ENCODE measurements at regions not wholly inside any gene's neighbourhood (a gene's known extent, or its start where the extent isn't known, plus 50 kb on each side); places are given as distances from the start of the nearest gene placed in this dataset.
"Not testable (repeated sequence)": the region's sequence is repeated elsewhere in the genome, so short reads cannot be mapped to it uniquely, and the experiment has no call there.

DNA sequence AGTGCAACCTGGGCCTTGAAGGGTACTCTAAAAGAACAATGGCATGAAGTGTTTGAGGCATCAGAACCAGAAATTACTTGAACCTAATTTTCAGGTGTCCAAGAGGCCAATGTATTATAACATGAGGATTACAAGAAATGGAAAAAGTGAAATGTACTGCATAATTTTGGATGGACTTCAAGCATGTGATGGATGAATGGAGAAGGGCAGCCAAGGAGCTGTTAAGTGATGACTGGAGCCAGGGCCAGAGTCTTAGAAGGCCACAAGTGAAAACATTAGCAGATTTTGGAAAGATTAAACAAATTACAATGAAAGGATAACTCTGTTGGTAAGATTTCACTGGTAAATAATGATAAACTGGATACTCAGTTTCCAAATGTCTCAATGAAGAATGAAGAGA is 738.2 kb downstream of the CD109 start:
- Histone ChIP-seq H3K27me3 (ENCODE audit: control insufficient read depth in 2 of 2, insufficient read depth in 2 of 2, low read length in 2 of 2) (no peaks in the 10 kb centered on the region), H3K9me3 (ENCODE audit: control insufficient read depth in 2 of 2, low read length in 2 of 2) (no peaks in the 10 kb centered on the region), H3K4me1 (ENCODE audit: control insufficient read depth in 2 of 2, insufficient read depth in 2 of 2, low read length in 2 of 2) (no peaks in the 10 kb centered on the region), H3K36me3 (ENCODE audit: control insufficient read depth in 2 of 2, insufficient read depth in 2 of 2, low read length in 2 of 2) (no peaks in the 10 kb centered on the region), H3K4me3 (ENCODE audit: low read length in 2 of 2) (no peak overlapping the region), H3K27ac (ENCODE audit: low read depth in 2 of 2, low read length in 2 of 2) (no peak overlapping the region), H3K9ac (ENCODE audit: low read depth in 1 of 2, low read length in 2 of 2) (no peak overlapping the region)

DNA sequence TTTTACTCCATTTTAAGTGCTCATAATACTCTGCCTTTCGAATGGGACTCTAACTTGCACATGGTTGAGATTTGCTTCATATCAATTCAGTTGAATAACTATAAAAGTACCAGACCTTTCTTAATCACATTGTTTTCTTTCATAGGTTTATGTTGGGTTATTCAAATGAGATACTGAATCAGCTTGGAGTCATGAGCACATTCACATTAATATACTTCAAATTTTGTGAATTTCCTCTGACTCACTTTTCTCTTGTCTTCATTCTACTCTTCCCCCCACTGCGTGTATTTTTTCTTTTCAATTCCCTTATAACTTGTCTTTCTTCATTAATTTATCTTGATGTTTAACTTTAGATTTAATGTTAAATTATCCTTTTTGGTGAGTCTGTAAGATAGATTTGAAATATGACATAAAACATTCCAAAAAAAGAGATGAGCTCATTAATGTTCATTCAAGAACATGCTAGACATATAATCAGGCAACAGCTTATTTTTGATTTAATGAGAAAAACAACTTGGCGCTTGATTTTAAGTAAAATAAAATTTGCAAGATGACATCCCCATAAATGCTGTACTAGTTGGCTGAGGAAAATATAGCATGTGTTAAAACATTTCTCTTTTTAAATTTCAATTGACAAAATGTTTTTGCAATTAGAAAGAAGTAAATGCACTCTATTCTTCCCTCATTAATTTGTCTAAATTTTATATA is 736.0 kb downstream of the CD109 start:
- Histone ChIP-seq H3K36me3 (ENCODE audit: control insufficient read depth in 2 of 2, insufficient read depth in 2 of 2, low read length in 2 of 2) (no peaks in the 10 kb centered on the region), H3K9me3 (ENCODE audit: control insufficient read depth in 2 of 2, low read length in 2 of 2) (no peaks in the 10 kb centered on the region), H3K27me3 (ENCODE audit: control insufficient read depth in 2 of 2, insufficient read depth in 2 of 2, low read length in 2 of 2) (no peaks in the 10 kb centered on the region), H3K9ac (ENCODE audit: low read depth in 1 of 2, low read length in 2 of 2) (no peak overlapping the region), H3K27ac (ENCODE audit: low read depth in 2 of 2, low read length in 2 of 2) (no peak overlapping the region), H3K4me1 (ENCODE audit: control insufficient read depth in 2 of 2, insufficient read depth in 2 of 2, low read length in 2 of 2) (no peaks in the 10 kb centered on the region), H3K4me3 (ENCODE audit: low read length in 2 of 2) (no peak overlapping the region)

DNA sequence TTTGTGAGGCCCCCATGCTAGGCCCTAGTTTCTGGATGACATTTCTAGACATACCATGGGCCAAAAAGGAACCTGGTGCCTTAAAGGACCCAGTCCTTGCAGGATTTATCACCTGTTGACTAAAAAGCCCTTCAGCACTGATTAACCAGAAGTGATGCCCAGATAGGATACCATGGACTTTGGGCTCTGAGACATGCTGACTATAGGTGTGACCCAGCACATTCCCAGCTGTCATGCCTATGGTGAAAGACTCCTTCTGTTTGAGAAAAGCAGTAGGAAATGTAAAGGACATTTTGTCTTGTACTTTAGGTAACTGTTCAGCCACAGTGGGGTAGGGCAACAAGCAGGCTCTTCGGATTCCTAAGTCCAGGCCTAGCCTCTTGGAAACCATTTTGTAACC is 724.2 kb downstream of the CD109 start:
- no peak overlapping the region for H3K27ac ChIP-seq (ENCODE audit: low read depth in 2 of 2, low read length in 2 of 2)
- no peak overlapping the region for H3K9ac ChIP-seq (ENCODE audit: low read depth in 1 of 2, low read length in 2 of 2)
- no peaks in the 10 kb centered on the region for H3K4me1 ChIP-seq (ENCODE audit: control insufficient read depth in 2 of 2, insufficient read depth in 2 of 2, low read length in 2 of 2)
- no peaks in the 10 kb centered on the region for H3K36me3 ChIP-seq (ENCODE audit: control insufficient read depth in 2 of 2, insufficient read depth in 2 of 2, low read length in 2 of 2)
- no peaks in the 10 kb centered on the region for H3K27me3 ChIP-seq (ENCODE audit: control insufficient read depth in 2 of 2, insufficient read depth in 2 of 2, low read length in 2 of 2)
- no peaks in the 10 kb centered on the region for H3K9me3 ChIP-seq (ENCODE audit: control insufficient read depth in 2 of 2, low read length in 2 of 2)
- no peak overlapping the region for H3K4me3 ChIP-seq (ENCODE audit: low read length in 2 of 2)

DNA sequence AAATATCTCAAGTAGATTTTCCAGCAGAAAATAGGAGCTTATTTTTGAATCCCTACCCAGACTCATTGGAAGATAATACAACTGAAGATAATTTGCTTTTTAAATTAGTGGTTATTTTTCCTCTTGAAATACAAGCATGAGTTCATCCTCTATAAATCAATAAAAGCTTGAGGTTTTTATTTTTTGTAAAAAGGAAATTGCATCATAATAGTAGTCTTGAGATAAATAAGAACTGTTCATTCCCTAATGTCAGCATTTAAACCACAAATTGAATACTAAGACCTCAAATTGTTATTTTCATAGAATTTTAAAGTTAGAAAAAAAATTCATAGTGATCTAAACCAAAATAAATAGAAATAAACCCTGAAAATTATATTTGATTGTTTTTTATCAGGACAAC is 719.1 kb downstream of the CD109 start:
- Histone ChIP-seq H3K4me1 (ENCODE audit: control insufficient read depth in 2 of 2, insufficient read depth in 2 of 2, low read length in 2 of 2) (no peaks in the 10 kb centered on the region), H3K4me3 (ENCODE audit: low read length in 2 of 2) (no peak overlapping the region), H3K9me3 (ENCODE audit: control insufficient read depth in 2 of 2, low read length in 2 of 2) (no peaks in the 10 kb centered on the region), H3K36me3 (ENCODE audit: control insufficient read depth in 2 of 2, insufficient read depth in 2 of 2, low read length in 2 of 2) (no peaks in the 10 kb centered on the region), H3K27me3 (ENCODE audit: control insufficient read depth in 2 of 2, insufficient read depth in 2 of 2, low read length in 2 of 2) (no peaks in the 10 kb centered on the region), H3K9ac (ENCODE audit: low read depth in 1 of 2, low read length in 2 of 2) (no peak overlapping the region), H3K27ac (ENCODE audit: low read depth in 2 of 2, low read length in 2 of 2) (no peak overlapping the region)

DNA sequence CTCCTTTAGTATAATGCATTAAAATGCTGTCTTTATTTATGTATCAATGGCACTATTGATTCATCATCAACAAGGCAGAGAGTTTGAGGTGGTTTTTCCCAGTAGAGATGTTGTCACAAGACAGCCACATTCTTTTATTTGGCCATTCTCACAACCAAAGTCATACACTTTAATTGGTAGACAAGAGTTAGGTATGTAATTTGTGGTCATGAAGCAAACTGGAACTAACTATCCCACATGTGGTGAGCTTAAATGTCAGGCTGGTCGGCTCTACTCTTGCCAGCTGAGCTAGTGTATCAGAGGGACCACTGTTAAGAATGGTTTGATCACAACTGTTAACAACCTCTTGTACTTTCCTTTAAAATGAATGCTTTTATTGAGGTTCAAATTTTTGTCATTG is 714.6 kb downstream of the CD109 start:
- no peak overlapping the region for H3K4me3 ChIP-seq (ENCODE audit: low read length in 2 of 2)
- H3K9me3 ChIP-seq (ENCODE audit: control insufficient read depth in 2 of 2, low read length in 2 of 2), result no peaks in the 10 kb centered on the region
- no peak overlapping the region for H3K27ac ChIP-seq (ENCODE audit: low read depth in 2 of 2, low read length in 2 of 2)
- no peaks in the 10 kb centered on the region for H3K4me1 ChIP-seq (ENCODE audit: control insufficient read depth in 2 of 2, insufficient read depth in 2 of 2, low read length in 2 of 2)
- no peak overlapping the region for H3K9ac ChIP-seq (ENCODE audit: low read depth in 1 of 2, low read length in 2 of 2)
- H3K27me3 ChIP-seq (ENCODE audit: control insufficient read depth in 2 of 2, insufficient read depth in 2 of 2, low read length in 2 of 2), result no peaks in the 10 kb centered on the region
- no peaks in the 10 kb centered on the region for H3K36me3 ChIP-seq (ENCODE audit: control insufficient read depth in 2 of 2, insufficient read depth in 2 of 2, low read length in 2 of 2)

DNA sequence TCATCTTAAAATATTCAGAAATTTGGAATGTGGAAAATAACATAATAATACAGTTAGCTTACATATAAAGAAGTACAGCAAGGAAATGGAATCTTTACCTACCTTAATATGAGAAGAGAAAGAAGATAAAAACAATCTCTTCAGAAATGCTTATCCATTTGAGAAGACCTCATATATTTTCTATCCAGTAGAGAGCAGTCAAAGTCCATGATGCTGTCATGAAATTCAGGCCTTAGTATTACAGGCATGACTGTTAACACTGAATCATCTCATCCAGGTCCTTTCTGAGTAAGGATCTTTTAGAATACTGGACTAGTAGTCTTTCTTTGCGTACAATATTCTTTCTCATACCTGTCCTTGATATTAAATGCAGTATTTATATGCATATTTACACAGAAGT is 713.4 kb downstream of the CD109 start:
- H3K27ac ChIP-seq (ENCODE audit: low read depth in 2 of 2, low read length in 2 of 2), result no peak overlapping the region
- no peaks in the 10 kb centered on the region for H3K36me3 ChIP-seq (ENCODE audit: control insufficient read depth in 2 of 2, insufficient read depth in 2 of 2, low read length in 2 of 2)
- H3K4me1 ChIP-seq (ENCODE audit: control insufficient read depth in 2 of 2, insufficient read depth in 2 of 2, low read length in 2 of 2), result no peaks in the 10 kb centered on the region
- no peak overlapping the region for H3K4me3 ChIP-seq (ENCODE audit: low read length in 2 of 2)
- H3K9me3 ChIP-seq (ENCODE audit: control insufficient read depth in 2 of 2, low read length in 2 of 2), result no peaks in the 10 kb centered on the region
- no peaks in the 10 kb centered on the region for H3K27me3 ChIP-seq (ENCODE audit: control insufficient read depth in 2 of 2, insufficient read depth in 2 of 2, low read length in 2 of 2)
- no peak overlapping the region for H3K9ac ChIP-seq (ENCODE audit: low read depth in 1 of 2, low read length in 2 of 2)

DNA sequence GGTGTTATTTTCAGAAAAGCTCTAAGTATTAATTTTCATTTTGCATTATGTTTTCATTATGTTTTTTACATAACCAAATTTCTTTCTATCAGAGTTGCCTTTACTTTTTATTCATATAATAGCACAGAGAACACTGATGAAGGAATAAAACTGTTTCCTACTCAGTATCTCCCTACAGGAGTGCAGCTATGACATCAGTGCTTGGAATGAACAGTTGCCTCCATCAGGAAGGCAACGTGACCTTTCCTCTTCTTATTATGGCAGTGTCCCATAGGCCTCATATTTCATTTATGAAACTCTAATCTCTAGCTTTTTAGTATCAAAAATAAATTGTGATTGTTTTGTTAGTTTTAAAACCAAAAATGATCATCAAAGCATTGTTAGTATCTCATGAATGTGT is 712.8 kb downstream of the CD109 start:
- no peaks in the 10 kb centered on the region for H3K27me3 ChIP-seq (ENCODE audit: control insufficient read depth in 2 of 2, insufficient read depth in 2 of 2, low read length in 2 of 2)
- H3K27ac ChIP-seq (ENCODE audit: low read depth in 2 of 2, low read length in 2 of 2), result no peak overlapping the region
- H3K4me3 ChIP-seq (ENCODE audit: low read length in 2 of 2), result no peak overlapping the region
- H3K9me3 ChIP-seq (ENCODE audit: control insufficient read depth in 2 of 2, low read length in 2 of 2), result no peaks in the 10 kb centered on the region
- H3K9ac ChIP-seq (ENCODE audit: low read depth in 1 of 2, low read length in 2 of 2), result no peak overlapping the region
- H3K4me1 ChIP-seq (ENCODE audit: control insufficient read depth in 2 of 2, insufficient read depth in 2 of 2, low read length in 2 of 2), result no peaks in the 10 kb centered on the region
- H3K36me3 ChIP-seq (ENCODE audit: control insufficient read depth in 2 of 2, insufficient read depth in 2 of 2, low read length in 2 of 2), result no peaks in the 10 kb centered on the region

DNA sequence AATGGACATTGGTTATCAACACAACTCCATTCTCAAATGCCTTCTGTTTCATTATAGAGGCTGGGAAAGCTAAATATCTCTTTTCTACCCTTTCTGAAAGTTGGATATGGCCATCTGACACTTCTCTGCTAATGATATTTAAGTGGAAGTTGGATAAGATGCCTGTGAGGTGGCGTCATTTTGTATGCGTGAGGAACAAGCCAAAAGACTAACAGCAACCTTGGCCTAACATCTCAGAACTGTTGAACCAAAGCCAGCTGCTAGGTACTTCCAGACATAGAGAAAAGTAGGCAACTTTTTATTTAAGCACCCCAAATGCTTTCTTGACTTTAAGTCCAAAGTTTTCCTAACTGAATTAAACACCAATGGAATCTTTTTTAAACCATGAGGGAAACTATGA is 708.4 kb downstream of the CD109 start:
- no peaks in the 10 kb centered on the region for H3K4me1 ChIP-seq (ENCODE audit: control insufficient read depth in 2 of 2, insufficient read depth in 2 of 2, low read length in 2 of 2)
- H3K9ac ChIP-seq (ENCODE audit: low read depth in 1 of 2, low read length in 2 of 2), result no peak overlapping the region
- H3K27me3 ChIP-seq (ENCODE audit: control insufficient read depth in 2 of 2, insufficient read depth in 2 of 2, low read length in 2 of 2), result no peaks in the 10 kb centered on the region
- no peaks in the 10 kb centered on the region for H3K36me3 ChIP-seq (ENCODE audit: control insufficient read depth in 2 of 2, insufficient read depth in 2 of 2, low read length in 2 of 2)
- H3K9me3 ChIP-seq (ENCODE audit: control insufficient read depth in 2 of 2, low read length in 2 of 2), result no peaks in the 10 kb centered on the region
- H3K27ac ChIP-seq (ENCODE audit: low read depth in 2 of 2, low read length in 2 of 2), result no peak overlapping the region
- H3K4me3 ChIP-seq (ENCODE audit: low read length in 2 of 2), result no peak overlapping the region

DNA sequence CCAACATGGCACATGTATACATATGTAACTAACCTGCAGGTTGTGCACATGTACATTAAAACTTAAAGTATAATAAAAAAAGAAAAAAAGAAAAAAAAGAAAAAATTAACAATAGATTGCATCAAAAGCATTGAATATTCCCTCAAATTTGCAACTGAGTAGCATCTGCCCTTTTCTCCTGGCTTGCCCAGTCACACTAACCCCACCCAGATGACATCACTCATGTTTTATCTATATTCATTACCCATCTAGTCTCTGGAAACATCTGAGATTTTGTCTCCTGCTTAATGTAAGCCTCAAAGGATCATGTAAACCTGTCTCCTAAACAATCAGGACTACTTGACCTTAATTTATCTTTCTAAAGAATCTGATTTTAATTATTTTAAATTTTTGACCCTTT is 706.8 kb downstream of the CD109 start:
- no peak overlapping the region for H3K27ac ChIP-seq (ENCODE audit: low read depth in 2 of 2, low read length in 2 of 2)
- no peaks in the 10 kb centered on the region for H3K9me3 ChIP-seq (ENCODE audit: control insufficient read depth in 2 of 2, low read length in 2 of 2)
- no peaks in the 10 kb centered on the region for H3K4me1 ChIP-seq (ENCODE audit: control insufficient read depth in 2 of 2, insufficient read depth in 2 of 2, low read length in 2 of 2)
- H3K36me3 ChIP-seq (ENCODE audit: control insufficient read depth in 2 of 2, insufficient read depth in 2 of 2, low read length in 2 of 2), result no peaks in the 10 kb centered on the region
- no peaks in the 10 kb centered on the region for H3K27me3 ChIP-seq (ENCODE audit: control insufficient read depth in 2 of 2, insufficient read depth in 2 of 2, low read length in 2 of 2)
- H3K4me3 ChIP-seq (ENCODE audit: low read length in 2 of 2), result no peak overlapping the region
- no peak overlapping the region for H3K9ac ChIP-seq (ENCODE audit: low read depth in 1 of 2, low read length in 2 of 2)

DNA sequence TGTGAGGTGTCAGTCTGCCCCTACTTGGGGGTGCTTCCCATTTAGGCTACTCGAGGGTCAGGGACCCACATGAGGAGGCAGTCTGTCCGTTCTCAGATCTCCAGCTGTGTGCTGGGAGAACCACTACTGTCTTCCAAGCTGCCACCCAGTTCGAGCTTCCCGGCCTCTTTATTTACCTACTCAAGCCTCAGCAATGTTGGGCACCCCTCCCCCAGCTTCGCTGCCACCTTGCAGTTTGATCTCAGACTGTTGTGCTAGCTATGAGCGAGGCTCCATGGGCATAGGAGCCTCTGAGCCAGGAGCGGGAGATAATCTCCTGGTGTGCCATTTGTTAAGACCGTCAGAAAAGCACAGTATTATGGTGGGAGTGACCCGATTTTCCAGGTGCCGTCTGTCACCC is 682.4 kb downstream of the CD109 start:
- not testable (repeated sequence) for H3K9me3 ChIP-seq (ENCODE audit: control insufficient read depth in 2 of 2, low read length in 2 of 2); H3K4me3 ChIP-seq (ENCODE audit: low read length in 2 of 2); H3K27me3 ChIP-seq (ENCODE audit: control insufficient read depth in 2 of 2, insufficient read depth in 2 of 2, low read length in 2 of 2); H3K4me1 ChIP-seq (ENCODE audit: control insufficient read depth in 2 of 2, insufficient read depth in 2 of 2, low read length in 2 of 2); H3K36me3 ChIP-seq (ENCODE audit: control insufficient read depth in 2 of 2, insufficient read depth in 2 of 2, low read length in 2 of 2); H3K9ac ChIP-seq (ENCODE audit: low read depth in 1 of 2, low read length in 2 of 2); H3K27ac ChIP-seq (ENCODE audit: low read depth in 2 of 2, low read length in 2 of 2)

DNA sequence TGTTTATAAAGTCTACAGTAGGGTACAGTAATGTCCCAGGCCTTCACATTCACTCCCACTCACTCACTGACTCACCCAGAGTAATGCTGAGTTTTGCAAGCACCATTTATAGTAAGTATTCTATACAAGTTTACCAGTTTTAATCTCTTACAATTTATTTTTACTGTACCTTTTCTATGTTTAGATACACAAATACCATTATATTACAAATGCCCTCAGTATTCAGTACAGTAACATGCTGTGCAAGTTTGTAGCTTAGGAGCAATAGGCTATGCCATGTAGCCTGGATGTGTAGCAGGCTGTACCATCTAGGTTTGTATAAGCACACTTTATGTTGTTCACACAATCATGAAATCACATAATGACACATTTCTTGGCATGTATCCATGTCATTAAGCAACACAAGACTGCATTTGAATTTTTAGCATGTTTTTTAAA is 673.6 kb downstream of the CD109 start:
- H3K9ac ChIP-seq (ENCODE audit: low read depth in 1 of 2, low read length in 2 of 2), result no peak overlapping the region

More for the DNA sequence above, 673.6 kb downstream of the CD109 start:
- no peak overlapping the region for H3K4me3 ChIP-seq (ENCODE audit: low read length in 2 of 2)
- no peaks in the 10 kb centered on the region for H3K4me1 ChIP-seq (ENCODE audit: control insufficient read depth in 2 of 2, insufficient read depth in 2 of 2, low read length in 2 of 2)
- H3K36me3 ChIP-seq (ENCODE audit: control insufficient read depth in 2 of 2, insufficient read depth in 2 of 2, low read length in 2 of 2), result no peaks in the 10 kb centered on the region
- no peak overlapping the region for H3K27ac ChIP-seq (ENCODE audit: low read depth in 2 of 2, low read length in 2 of 2)
- no peaks in the 10 kb centered on the region for H3K9me3 ChIP-seq (ENCODE audit: control insufficient read depth in 2 of 2, low read length in 2 of 2)
- no peaks in the 10 kb centered on the region for H3K27me3 ChIP-seq (ENCODE audit: control insufficient read depth in 2 of 2, insufficient read depth in 2 of 2, low read length in 2 of 2)
